ENCODE measurements at regions not wholly inside any gene's neighbourhood (a gene's known extent, or its start where the extent isn't known, plus 50 kb on each side); places are given as distances from the start of the nearest gene placed in this dataset.
"Not testable (repeated sequence)": the region's sequence is repeated elsewhere in the genome, so short reads cannot be mapped to it uniquely, and the experiment has no call there.

GRCh38 chr17:16856846-16857245, 115.1 kb downstream of the TNFRSF13B start:
- TF ChIP-seq CTCF (IDR thresholded peaks at IDR 0.05; ENCODE audit: low read depth, low read length); EZH2phosphoT487 (IDR thresholded peaks at IDR 0.05; ENCODE audit: low read depth): not testable (repeated sequence)

Data from OCI-LY3 (cell line).